Body of pancreas (tissue), 4 donors: ENCODE measurements at regions not wholly inside any gene's neighbourhood (a gene's known extent, or its start where the extent isn't known, plus 50 kb on each side); places are given as distances from the start of the nearest gene placed in this dataset.
A peak's percentile ranks its signal among the peaks of the same experiment; 100 is the strongest.

Source experiments
- ATAC-seq: fragments of 150-250 bp; one replicate; pipeline ENCODE4 v1.9.1; 2016
- DNase-seq, 4 donors: peaks; one replicate each; pipeline ENCODE4 v3.0.0-alpha.2; 2019
- H3K27ac ChIP-seq, 4 donors: fragments of 200-600 bp; sonication (generic); 1 replicate in 3 of 4; 2 replicates in 1 of 4; pipeline versions ENCODE4 v1.5.1 to v1.6.1; 2016 to 2019; ENCODE audit warnings: mild to moderate bottlenecking in 1 of 4, mixed read lengths in 1 of 4, moderate library complexity in 1 of 4
- H3K27me3 ChIP-seq, 2 donors: fragments of 200-600 bp; sonication (generic); one replicate each; pipeline ENCODE4 v1.6.0; 2016; ENCODE audit warnings: mild to moderate bottlenecking in 1 of 2
- H3K36me3 ChIP-seq, 2 donors: fragments of 200-600 bp; sonication (generic); replicated peaks in 1 of 2; 2 replicates each; pipeline ENCODE4 v1.5.1; 2016; ENCODE audit warnings: low read depth in 2 of 2; ENCODE audit not compliant: insufficient read depth in 1 of 2
- H3K4me1 ChIP-seq: fragments of 200-600 bp; sonication (generic); one replicate; pipeline ENCODE4 v1.6.0; 2016
- H3K4me3 ChIP-seq, 2 donors: fragments of 200-600 bp; sonication (generic); 1 replicate in 1 of 2; 2 replicates in 1 of 2; pipeline ENCODE4 v1.5.1; 2016 to 2019
- H3K9me3 ChIP-seq, 3 donors: fragments of 200-600 bp; sonication (generic); 1 replicate in 2 of 3; 2 replicates in 1 of 3; pipeline ENCODE4 v1.5.1; 2016
- POLR2A ChIP-seq, 3 donors: fragments of 450-650 bp; IDR thresholded peaks; one replicate each; pipeline ENCODE4 v1.6.1; 2016; ENCODE audit warnings: antibody characterized with exemption in 3 of 3, mild to moderate bottlenecking in 2 of 3
- WGBS, 2 donors: methylation state at CpG; one replicate each; pipeline ENCODE4 v1.1.5; 2017; 5-methylcytosine and 5-hydroxymethylcytosine counted together
- intact Hi-C: fragments of 100-400 bp; cut with DNase I; formaldehyde crosslinking; loops from one replicate; pipeline ENCODE4 v1.15.1; 2023
- TF ChIP-seq, protein P1 (sequence below), 7 experiments: fragments of 450-650 bp in 4 of 7; fragments of 200-600 bp in 3 of 7; sonication (generic) in 3 of 7; IDR thresholded peaks; one replicate each; pipeline ENCODE4 v1.5.1; 2016 to 2019; ENCODE audit warnings: antibody characterized with exemption in 7 of 7

DNA sequence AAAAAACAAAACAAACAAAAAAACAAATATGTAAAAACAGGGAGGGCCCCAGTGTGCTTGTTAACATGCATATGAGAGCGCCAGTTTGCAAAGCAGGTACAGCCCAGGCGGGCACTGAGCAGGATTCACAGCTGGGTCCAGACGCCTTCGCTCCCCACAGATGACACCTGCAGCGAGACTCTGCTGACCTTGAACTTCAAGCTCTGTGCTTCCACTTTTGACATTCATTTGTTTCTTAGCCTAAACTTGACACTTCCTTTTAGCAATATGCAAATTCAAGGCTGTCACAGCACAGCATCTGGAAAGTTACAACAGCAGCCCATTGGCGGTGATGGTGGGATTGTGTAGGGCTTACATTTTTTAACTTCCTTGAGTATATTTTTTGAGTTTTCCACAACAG, 88.8 kb upstream of the TNS3 start:
- Histone ChIP-seq H3K4me3 (no peak overlapping the region), H3K9me3 (no peaks in the 10 kb centered on the region), H3K27me3 (no peaks in the 10 kb centered on the region), H3K36me3 (no peaks in the 10 kb centered on the region), H3K4me1 (no peaks in the 10 kb centered on the region), H3K27ac (no peak overlapping the region)
- WGBS, 2 donors, result 75 to 77% methylated on average over 6 of the region's 6 CpGs
- no peak for TF ChIP-seq POLR2A (IDR thresholded peaks at IDR 0.05)
- TF ChIP-seq, protein P1, sequence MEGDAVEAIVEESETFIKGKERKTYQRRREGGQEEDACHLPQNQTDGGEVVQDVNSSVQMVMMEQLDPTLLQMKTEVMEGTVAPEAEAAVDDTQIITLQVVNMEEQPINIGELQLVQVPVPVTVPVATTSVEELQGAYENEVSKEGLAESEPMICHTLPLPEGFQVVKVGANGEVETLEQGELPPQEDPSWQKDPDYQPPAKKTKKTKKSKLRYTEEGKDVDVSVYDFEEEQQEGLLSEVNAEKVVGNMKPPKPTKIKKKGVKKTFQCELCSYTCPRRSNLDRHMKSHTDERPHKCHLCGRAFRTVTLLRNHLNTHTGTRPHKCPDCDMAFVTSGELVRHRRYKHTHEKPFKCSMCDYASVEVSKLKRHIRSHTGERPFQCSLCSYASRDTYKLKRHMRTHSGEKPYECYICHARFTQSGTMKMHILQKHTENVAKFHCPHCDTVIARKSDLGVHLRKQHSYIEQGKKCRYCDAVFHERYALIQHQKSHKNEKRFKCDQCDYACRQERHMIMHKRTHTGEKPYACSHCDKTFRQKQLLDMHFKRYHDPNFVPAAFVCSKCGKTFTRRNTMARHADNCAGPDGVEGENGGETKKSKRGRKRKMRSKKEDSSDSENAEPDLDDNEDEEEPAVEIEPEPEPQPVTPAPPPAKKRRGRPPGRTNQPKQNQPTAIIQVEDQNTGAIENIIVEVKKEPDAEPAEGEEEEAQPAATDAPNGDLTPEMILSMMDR (IDR thresholded peaks at IDR 0.05), result no peak
- intact Hi-C loops, result no loop called here
- DNase-seq (peak in 1 of 4 donors; percentile 24), ATAC-seq (no peak)

DNA sequence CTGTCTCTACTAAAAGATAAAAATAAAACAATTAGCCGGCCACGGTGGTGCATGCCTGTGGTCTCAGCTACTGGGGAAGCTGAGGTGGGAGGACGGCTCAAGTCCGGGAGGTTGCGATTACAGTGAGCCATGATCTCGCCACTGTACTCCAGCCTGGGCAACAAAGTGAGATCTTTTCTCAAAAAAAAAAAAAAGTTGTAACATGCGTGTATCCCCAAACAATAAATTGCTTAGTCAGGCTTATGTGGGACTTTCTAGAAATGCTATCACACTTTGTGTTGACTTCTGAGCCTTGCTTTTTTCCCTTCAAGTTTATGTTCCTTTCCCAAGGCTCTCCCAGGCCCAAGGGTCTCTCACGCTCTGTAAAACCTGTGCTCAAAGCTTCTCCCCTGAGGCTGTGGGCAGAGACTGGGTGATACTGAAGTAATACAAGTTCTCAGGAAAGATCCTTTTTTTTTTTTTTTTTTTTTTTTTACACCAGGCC, 88.0 kb upstream of the TNS3 start:
- TF ChIP-seq POLR2A (IDR thresholded peaks at IDR 0.05), result no peak
- TF ChIP-seq, protein P1 (IDR thresholded peaks at IDR 0.05), result no peak
- DNase-seq (no peak), ATAC-seq (no peak)
- 68 to 86% methylated on average over 7 to 8 of the region's 8 CpGs for WGBS, 2 donors
- Histone ChIP-seq H3K4me1 (no peaks in the 10 kb centered on the region), H3K36me3 (no peaks in the 10 kb centered on the region), H3K27ac (peak overlapping the region in 1 of 4 donors; percentile 61), H3K27me3 (no peaks in the 10 kb centered on the region), H3K4me3 (no peak overlapping the region), H3K9me3 (no peaks in the 10 kb centered on the region)
- intact Hi-C loops, result no loop called here

DNA sequence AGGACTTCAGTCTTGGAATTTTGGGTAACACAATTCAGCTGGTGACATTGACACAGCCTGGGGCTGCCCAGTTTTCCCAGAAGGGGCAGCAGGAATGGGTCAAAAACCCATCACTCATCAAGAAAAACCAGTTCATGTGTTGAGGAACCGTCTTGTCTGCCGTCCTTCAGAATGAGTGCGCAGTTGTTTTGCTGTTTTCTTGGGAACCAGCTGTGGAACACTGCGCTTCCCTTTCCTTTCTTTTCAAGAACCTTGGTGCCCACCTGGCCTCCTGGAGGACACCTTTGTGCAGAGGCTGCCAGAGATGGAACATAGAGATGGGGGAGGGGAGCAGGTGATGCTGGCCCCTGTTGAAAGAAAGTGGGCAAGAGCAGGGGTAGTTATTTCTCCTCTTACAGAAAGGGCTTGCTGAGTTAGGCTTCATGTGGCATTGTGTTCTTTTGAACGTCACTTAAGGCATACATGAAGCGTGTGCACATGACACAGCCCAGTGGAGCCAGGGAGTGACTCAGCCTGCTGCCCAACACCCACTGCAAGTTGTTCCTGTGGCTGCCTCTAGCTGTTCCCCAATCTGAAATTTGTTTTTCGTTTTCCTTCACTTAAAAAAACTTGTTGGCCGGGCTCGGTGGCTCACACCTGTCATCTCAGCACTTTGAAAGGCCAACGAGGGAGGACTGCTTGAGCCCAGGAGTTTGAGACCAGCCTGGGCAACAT, 87.4 kb upstream of the TNS3 start:
- H3K36me3 ChIP-seq, result no peaks in the 10 kb centered on the region
- ATAC-seq (peak; percentile 77), DNase-seq (peak; percentile 41 to 86 (median 61))
- 70 to 82% methylated on average over 10 of the region's 10 CpGs for WGBS, 2 donors
- H3K27ac ChIP-seq, result peak overlapping the region in 1 of 4 donors; percentile 61
- no peaks in the 10 kb centered on the region for H3K9me3 ChIP-seq
- H3K27me3 ChIP-seq, result no peaks in the 10 kb centered on the region
- TF ChIP-seq, protein P1 (IDR thresholded peaks at IDR 0.05), result peak in 1 of 7 experiments; percentile 8
- TF ChIP-seq POLR2A (IDR thresholded peaks at IDR 0.05), result peak in 1 of 3 donors; percentile 8
- intact Hi-C loops, result no loop called here
- no peaks in the 10 kb centered on the region for H3K4me1 ChIP-seq
- H3K4me3 ChIP-seq, result no peak overlapping the region

DNA sequence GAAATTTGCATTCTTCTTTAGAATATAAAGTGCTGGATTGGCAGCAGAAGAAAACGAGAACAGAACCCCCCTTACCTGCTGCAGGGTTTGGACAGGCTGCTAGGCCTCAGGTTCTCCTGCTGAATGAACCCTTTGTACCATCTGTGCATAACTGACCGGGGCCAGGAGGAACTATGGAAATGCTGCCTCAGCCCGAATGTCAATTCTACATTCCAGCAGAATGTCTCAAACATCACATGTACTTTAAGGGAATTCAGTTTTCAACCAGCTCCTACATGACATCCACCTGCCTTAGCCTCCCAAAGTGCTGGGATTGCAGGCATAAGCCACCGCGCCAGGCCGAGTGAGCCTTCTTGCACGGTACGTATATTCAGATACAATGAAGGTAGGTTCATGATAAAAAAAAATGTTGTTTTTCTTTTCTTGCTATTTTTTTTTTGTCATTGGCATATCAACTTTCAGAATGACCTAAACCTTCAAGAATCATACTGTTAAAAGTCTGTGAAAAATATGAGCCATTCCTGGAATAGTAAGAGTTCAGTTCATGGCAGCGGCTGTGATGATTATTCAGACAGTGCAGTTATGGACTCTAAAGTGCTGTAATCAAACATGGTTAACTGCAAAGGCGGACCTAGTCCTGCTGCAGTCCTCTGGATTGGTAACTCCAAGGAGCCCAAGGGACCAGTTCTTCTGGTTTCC, 84.4 kb upstream of the TNS3 start:
- Histone ChIP-seq H3K4me3 (no peak overlapping the region), H3K27ac (peak overlapping the region in 1 of 4 donors; percentile 20), H3K27me3 (no peaks in the 10 kb centered on the region), H3K9me3 (no peaks in the 10 kb centered on the region), H3K36me3 (no peaks in the 10 kb centered on the region), H3K4me1 (no peaks in the 10 kb centered on the region)
- ATAC-seq (peak; percentile 50), DNase-seq (no peak)
- TF ChIP-seq, protein P1 (IDR thresholded peaks at IDR 0.05), result no peak
- TF ChIP-seq POLR2A (IDR thresholded peaks at IDR 0.05), result no peak
- intact Hi-C loops, result no loop called here
- 83 to 91% methylated on average over 10 of the region's 10 CpGs for WGBS, 2 donors
